ENCODE measurements at regions not wholly inside any gene's neighbourhood (a gene's known extent, or its start where the extent isn't known, plus 50 kb on each side); places are given as distances from the start of the nearest gene placed in this dataset.

- no peaks in the 10 kb centered on the region for H4K20me1 ChIP-seq (ENCODE audit: insufficient read depth)
- H3K36me3 ChIP-seq (ENCODE audit: low read depth): no peaks in the 10 kb centered on the region
- no peaks in the 10 kb centered on the region for H3K9me3 ChIP-seq (ENCODE audit: low read depth)
- no peak overlapping the region for H3K9ac ChIP-seq
- no peaks in the 10 kb centered on the region for H3K4me1 ChIP-seq (ENCODE audit: insufficient read depth)
- no peak overlapping the region for H3K4me2 ChIP-seq (ENCODE audit: unreplicated experiment)
- no peak for TF ChIP-seq EZH2 (IDR thresholded peaks at IDR 0.05; ENCODE audit: insufficient read depth, poor library complexity, severe bottlenecking)
- TF ChIP-seq EZH2phosphoT487 (IDR thresholded peaks at IDR 0.05; ENCODE audit: insufficient read depth, low read depth): no peak
- 76 to 79% methylated on average over 9 of the region's 9 CpGs for WGBS, 2 experiments (ENCODE audit: low coverage in 1 of 2, low lambda C conversion rate in 2 of 2, missing lambda C conversion rate in 2 of 2)
- no peak overlapping the region for H3K4me3 ChIP-seq
- H3K27ac ChIP-seq: no peak overlapping the region
- no peaks in the 10 kb centered on the region for H3F3A ChIP-seq (ENCODE audit: insufficient read depth)
- no peak for DNase-seq
- H2AFZ ChIP-seq: no peak overlapping the region
- no peaks in the 10 kb centered on the region for H3K9me2 ChIP-seq (ENCODE audit: insufficient read depth)
- H3K27me3 ChIP-seq (replicated peaks; ENCODE audit: insufficient read depth): peaks cover 16% of the 10 kb centered on the region
- in situ Hi-C loops (cut with MboI): no loop called here
- no peaks in the 10 kb centered on the region for H3K79me2 ChIP-seq (ENCODE audit: insufficient read depth)
Observed at GRCh38 chr9:38233796-38234355, 158.6 kb upstream of the ALDH1B1 start.

- Histone ChIP-seq H3K9me3 (ENCODE audit: low read depth) (no peaks in the 10 kb centered on the region), H3K9me2 (ENCODE audit: insufficient read depth) (no peaks in the 10 kb centered on the region), H2AFZ (no peak overlapping the region), H3K27me3 (replicated peaks; ENCODE audit: insufficient read depth) (peaks cover 21% of the 10 kb centered on the region), H3K36me3 (ENCODE audit: low read depth) (no peaks in the 10 kb centered on the region), H3K9ac (no peak overlapping the region), H3K27ac (no peak overlapping the region), H4K20me1 (ENCODE audit: insufficient read depth) (no peaks in the 10 kb centered on the region), H3K4me2 (ENCODE audit: unreplicated experiment) (no peak overlapping the region), H3F3A (ENCODE audit: insufficient read depth) (no peaks in the 10 kb centered on the region), H3K4me1 (ENCODE audit: insufficient read depth) (no peaks in the 10 kb centered on the region), H3K4me3 (no peak overlapping the region), H3K79me2 (ENCODE audit: insufficient read depth) (no peaks in the 10 kb centered on the region)
- DNase-seq: no peak
- 78 to 79% methylated on average over 10 of the region's 10 CpGs for WGBS, 2 experiments (ENCODE audit: low coverage in 1 of 2, low lambda C conversion rate in 2 of 2, missing lambda C conversion rate in 2 of 2)
- in situ Hi-C loops (cut with MboI): no loop called here
- no peak for TF ChIP-seq EZH2 (IDR thresholded peaks at IDR 0.05; ENCODE audit: insufficient read depth, poor library complexity, severe bottlenecking)
- TF ChIP-seq EZH2phosphoT487 (IDR thresholded peaks at IDR 0.05; ENCODE audit: insufficient read depth, low read depth): no peak
Observed at GRCh38 chr9:38233343-38233742, 159.2 kb upstream of the ALDH1B1 start.

GRCh38 chr9:38232895-38233294, 159.6 kb upstream of the ALDH1B1 start:
- Histone ChIP-seq H3K9me3 (ENCODE audit: low read depth) (no peaks in the 10 kb centered on the region), H3K27ac (no peak overlapping the region), H3K4me3 (no peak overlapping the region), H3K4me2 (ENCODE audit: unreplicated experiment) (no peak overlapping the region), H3K9me2 (ENCODE audit: insufficient read depth) (no peaks in the 10 kb centered on the region), H3F3A (ENCODE audit: insufficient read depth) (no peaks in the 10 kb centered on the region), H3K4me1 (ENCODE audit: insufficient read depth) (no peaks in the 10 kb centered on the region), H3K9ac (no peak overlapping the region), H3K79me2 (ENCODE audit: insufficient read depth) (no peaks in the 10 kb centered on the region), H3K36me3 (ENCODE audit: low read depth) (no peaks in the 10 kb centered on the region), H3K27me3 (replicated peaks; ENCODE audit: insufficient read depth) (peaks cover 26% of the 10 kb centered on the region), H2AFZ (no peak overlapping the region), H4K20me1 (ENCODE audit: insufficient read depth) (no peaks in the 10 kb centered on the region)
- in situ Hi-C loops (cut with MboI): no loop called here
- TF ChIP-seq EZH2phosphoT487 (IDR thresholded peaks at IDR 0.05; ENCODE audit: insufficient read depth, low read depth): no peak
- TF ChIP-seq EZH2 (IDR thresholded peaks at IDR 0.05; ENCODE audit: insufficient read depth, poor library complexity, severe bottlenecking): no peak
- DNase-seq: no peak
- 65 to 75% methylated on average over 6 of the region's 6 CpGs for WGBS, 2 experiments (ENCODE audit: low coverage in 1 of 2, low lambda C conversion rate in 2 of 2, missing lambda C conversion rate in 2 of 2)

GRCh38 chr9:38229504-38230155, 160.6 kb upstream of the SHB start:
- H3K27me3 ChIP-seq (replicated peaks; ENCODE audit: insufficient read depth): peaks cover 26% of the 10 kb centered on the region

More at GRCh38 chr9:38229504-38230155, 160.6 kb upstream of the SHB start:
- Histone ChIP-seq H3K4me3 (no peak overlapping the region), H3K9me2 (ENCODE audit: insufficient read depth) (no peaks in the 10 kb centered on the region), H3K4me2 (ENCODE audit: unreplicated experiment) (no peak overlapping the region), H3K4me1 (ENCODE audit: insufficient read depth) (peaks cover 8% of the 10 kb centered on the region; the same call in 1 of the 2 replicates), H3K27ac (no peak overlapping the region), H4K20me1 (ENCODE audit: insufficient read depth) (no peaks in the 10 kb centered on the region), H2AFZ (no peak overlapping the region), H3K79me2 (ENCODE audit: insufficient read depth) (no peaks in the 10 kb centered on the region), H3F3A (ENCODE audit: insufficient read depth) (no peaks in the 10 kb centered on the region), H3K9me3 (ENCODE audit: low read depth) (no peaks in the 10 kb centered on the region), H3K36me3 (ENCODE audit: low read depth) (no peaks in the 10 kb centered on the region), H3K9ac (no peak overlapping the region)
- WGBS, 2 experiments (ENCODE audit: low coverage in 1 of 2, low lambda C conversion rate in 2 of 2, missing lambda C conversion rate in 2 of 2): 72 to 74% methylated on average over 13 of the region's 13 CpGs
- in situ Hi-C loops (cut with MboI): no loop called here
- DNase-seq: no peak
- TF ChIP-seq EZH2 (IDR thresholded peaks at IDR 0.05; ENCODE audit: insufficient read depth, poor library complexity, severe bottlenecking) (no peak), EZH2phosphoT487 (IDR thresholded peaks at IDR 0.05; ENCODE audit: insufficient read depth, low read depth) (no peak)
